Stomach (tissue), 4 donors: ENCODE measurements at regions not wholly inside any gene's neighbourhood (a gene's known extent, or its start where the extent isn't known, plus 50 kb on each side); places are given as distances from the start of the nearest gene placed in this dataset.

Experiments
- CTCF ChIP-seq, 7 experiments: fragments of 450-650 bp in 4 of 7; fragments of 200-600 bp in 3 of 7; sonication (generic) in 3 of 7; IDR thresholded peaks; one replicate each; pipeline ENCODE4 v1.5.1; 2016 to 2019; ENCODE audit warnings: antibody characterized with exemption in 7 of 7, control low read depth in 2 of 7, mild to moderate bottlenecking in 1 of 7
- POLR2A ChIP-seq, 4 donors: fragments of 450-650 bp; IDR thresholded peaks; one replicate each; pipeline ENCODE4 v1.6.1; 2016; ENCODE audit warnings: antibody characterized with exemption in 4 of 4, control low read depth in 2 of 4, mild to moderate bottlenecking in 1 of 4, moderate library complexity in 1 of 4

DNA sequence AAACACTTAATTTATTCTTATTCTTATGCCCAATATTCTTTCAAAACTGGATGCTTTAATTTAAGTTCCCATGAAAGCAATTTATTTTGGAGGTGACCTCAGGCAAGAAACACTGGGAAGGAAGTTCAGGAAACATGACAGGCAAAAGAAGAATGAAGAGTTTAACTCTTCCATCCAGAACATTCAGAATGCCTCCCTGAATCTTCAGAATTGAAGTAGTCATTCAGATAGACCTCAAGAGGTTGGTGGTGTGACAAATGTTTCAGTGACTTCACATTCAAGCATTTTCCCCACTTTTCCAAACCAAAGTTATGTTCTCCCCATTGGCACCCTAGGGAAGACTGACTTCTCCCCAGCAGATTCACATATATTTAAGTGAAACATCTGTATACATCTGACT, 110.5 kb downstream of the HAO1 start:
- TF ChIP-seq POLR2A (IDR thresholded peaks at IDR 0.05) = no peak
- TF ChIP-seq CTCF (IDR thresholded peaks at IDR 0.05) = no peak
